H1 (cell line): ENCODE measurements at regions not wholly inside any gene's neighbourhood (a gene's known extent, or its start where the extent isn't known, plus 50 kb on each side); places are given as distances from the start of the nearest gene placed in this dataset.

ENCODE experiments used
- CTCF ChIA-PET: fragments of 300-600 bp; sonication (Branson Sonifier 250); formaldehyde crosslinking; loops from one replicate; lab custom pipeline; 2021; ENCODE audit not compliant: partially characterized antibody; lab: Charles Lee
- POLR2A ChIA-PET: fragments of 300-600 bp; sonication (Branson Sonifier 250); formaldehyde crosslinking; loops from one replicate; lab custom pipeline; 2021; ENCODE audit warnings: inconsistent platforms; ENCODE audit not compliant: partially characterized antibody; lab: Charles Lee
- DNase-seq, 2 experiments: peaks; one replicate each; pipeline versions ENCODE4 v3.0.0 to v3.0.0-alpha.2; 2010 to 2022; ENCODE audit warnings: low spot score in 2 of 2, low read depth in 1 of 2, mixed read lengths in 1 of 2
- FAIRE-seq: peaks from 2 replicates; lab custom pipeline; 2011; peaks lifted over from hg19 to GRCh38; lab: Jason Lieb, UNC
- H2AFZ ChIP-seq: 2 replicates; pipeline ENCODE4 v1.8.1; 2012; ENCODE audit warnings: low read length, inconsistent platforms
- H2AK5ac ChIP-seq: 2 replicates; pipeline ENCODE4 v1.6.1; 2013; ENCODE audit warnings: low read depth, low read length
- H2BK120ac ChIP-seq: replicated peaks from 2 replicates; pipeline ENCODE3; 2013; ENCODE audit warnings: low read depth, low read length, inconsistent platforms
- H2BK12ac ChIP-seq: 2 replicates; pipeline ENCODE4 v1.6.1; 2013; ENCODE audit warnings: low read depth, low read length
- H2BK15ac ChIP-seq: 2 replicates; pipeline ENCODE4 v1.6.1; 2013; ENCODE audit warnings: low read length
- H2BK20ac ChIP-seq: 2 replicates; pipeline ENCODE4 v1.6.1; 2013; ENCODE audit warnings: low read length
- H2BK5ac ChIP-seq: 2 replicates; pipeline ENCODE4 v1.6.1; 2013; ENCODE audit warnings: low read depth, low read length
- H3K14ac ChIP-seq: 2 replicates; pipeline ENCODE4 v1.6.1; 2013; ENCODE audit warnings: inconsistent platforms; ENCODE audit not compliant: insufficient read length
- H3K18ac ChIP-seq: 2 replicates; pipeline ENCODE4 v1.6.1; 2013; ENCODE audit warnings: low read length; ENCODE audit errors: extremely low read depth
- H3K23ac ChIP-seq: 2 replicates; pipeline ENCODE4 v1.6.1; 2013; ENCODE audit warnings: inconsistent platforms; ENCODE audit not compliant: insufficient read length
- H3K23me2 ChIP-seq: 2 replicates; pipeline ENCODE4 v1.6.1; 2013; ENCODE audit warnings: low read depth, low read length
- H3K27ac ChIP-seq: 2 replicates; pipeline ENCODE4 v1.6.1; 2011; ENCODE audit warnings: low read depth, low read length, inconsistent platforms
- H3K27me3 ChIP-seq, 4 experiments: replicated peaks in 1 of 4; 1 replicate in 1 of 4; 2 replicates in 3 of 4; pipeline versions ENCODE4 v1.6.1 to v1.8.1; 2011 to 2013; ENCODE audit warnings: low read length in 3 of 4, mild to moderate bottlenecking in 3 of 4, inconsistent platforms in 2 of 4, mixed read lengths in 2 of 4, moderate library complexity in 1 of 4; ENCODE audit not compliant: control insufficient read depth in 3 of 4, insufficient read depth in 3 of 4; ENCODE audit errors: extremely low read depth in 1 of 4
- H3K36me3 ChIP-seq, 4 experiments: 2 replicates each; pipeline versions ENCODE4 v1.6.1 to v1.8.1; 2011 to 2013; ENCODE audit warnings: mild to moderate bottlenecking in 4 of 4, low read length in 3 of 4, moderate library complexity in 2 of 4, control low read depth in 1 of 4, inconsistent platforms in 1 of 4; ENCODE audit not compliant: insufficient read depth in 4 of 4, control insufficient read depth in 2 of 4
- H3K4ac ChIP-seq: replicated peaks from 2 replicates; pipeline ENCODE3; 2013; ENCODE audit warnings: low read length, low read depth, mixed read lengths, inconsistent platforms; ENCODE audit not compliant: insufficient read length
- H3K4me1 ChIP-seq, 4 experiments: replicated peaks in 1 of 4; 1 replicate in 1 of 4; 2 replicates in 3 of 4; pipeline versions ENCODE4 v1.6.1 to v1.8.1; 2011 to 2013; ENCODE audit warnings: low read length in 3 of 4, inconsistent platforms in 2 of 4, mixed read lengths in 1 of 4; ENCODE audit not compliant: insufficient read depth in 4 of 4, control insufficient read depth in 3 of 4
- H3K4me2 ChIP-seq, 2 experiments: 2 replicates each; pipeline versions ENCODE4 v1.6.1 to v1.8.1; 2011 to 2013; ENCODE audit warnings: low read depth in 2 of 2, low read length in 2 of 2, control low read depth in 1 of 2, inconsistent platforms in 1 of 2, mild to moderate bottlenecking in 1 of 2; ENCODE audit not compliant: insufficient read depth in 1 of 2
- H3K4me3 ChIP-seq, 4 experiments: fragments of 200-600, 300-600 bp in 1 of 4; sonication (generic), shearing (Covaris generic), sonication (Bioruptor Twin) in 1 of 4; 2 replicates each; pipeline versions ENCODE4 v1.5.1 to v1.8.1; 2011 to 2016; ENCODE audit warnings: low read length in 4 of 4, low read depth in 3 of 4, control low read depth in 2 of 4, inconsistent platforms in 2 of 4, mild to moderate bottlenecking in 2 of 4, mixed read lengths in 1 of 4, moderate library complexity in 1 of 4; ENCODE audit not compliant: insufficient read depth in 2 of 4; ENCODE audit errors: extremely low read depth in 1 of 4
- H3K56ac ChIP-seq: replicated peaks from 2 replicates; pipeline ENCODE3; 2013; ENCODE audit warnings: low read depth, mild to moderate bottlenecking, mixed read lengths, low read length, inconsistent platforms; ENCODE audit not compliant: insufficient read length
- H3K79me1 ChIP-seq: 2 replicates; pipeline ENCODE4 v1.6.1; 2013; ENCODE audit warnings: low read depth, low read length, control low read depth
- H3K79me2 ChIP-seq, 2 experiments: 2 replicates each; pipeline versions ENCODE4 v1.6.1 to v1.8.1; 2012 to 2013; ENCODE audit warnings: low read length in 2 of 2, mild to moderate bottlenecking in 2 of 2, inconsistent platforms in 1 of 2; ENCODE audit not compliant: insufficient read depth in 2 of 2, control insufficient read depth in 1 of 2
- H3K9ac ChIP-seq, 4 experiments: replicated peaks in 1 of 4; 1 replicate in 1 of 4; 2 replicates in 3 of 4; pipeline versions ENCODE4 v1.6.1 to v1.8.1; 2011 to 2013; ENCODE audit warnings: low read depth in 3 of 4, low read length in 3 of 4, control low read depth in 2 of 4, mild to moderate bottlenecking in 2 of 4, moderate library complexity in 2 of 4, inconsistent platforms in 1 of 4; ENCODE audit errors: extremely low read depth in 1 of 4
- H3K9me3 ChIP-seq, 2 experiments: 2 replicates each; pipeline versions ENCODE4 v1.6.1 to v1.8.1; 2012 to 2013; ENCODE audit warnings: mild to moderate bottlenecking in 2 of 2, moderate library complexity in 2 of 2, control low read depth in 1 of 2, inconsistent platforms in 1 of 2, low read depth in 1 of 2, low read length in 1 of 2, mixed read lengths in 1 of 2; ENCODE audit not compliant: insufficient read depth in 2 of 2
- H4K20me1 ChIP-seq, 2 experiments: replicated peaks in 1 of 2; 2 replicates each; pipeline versions ENCODE3 to v1.8.1; 2011 to 2013; ENCODE audit warnings: inconsistent platforms in 2 of 2, low read length in 2 of 2, mild to moderate bottlenecking in 1 of 2; ENCODE audit not compliant: insufficient read depth in 2 of 2, control insufficient read depth in 1 of 2
- H4K5ac ChIP-seq: 2 replicates; pipeline ENCODE4 v1.6.1; 2013; ENCODE audit warnings: low read length, low read depth, mixed read lengths, inconsistent platforms; ENCODE audit not compliant: insufficient read length
- H4K8ac ChIP-seq: 2 replicates; pipeline ENCODE4 v1.8.0; 2013; ENCODE audit warnings: mild to moderate bottlenecking, moderate library complexity, low read length, inconsistent platforms; ENCODE audit not compliant: insufficient read depth; ENCODE audit errors: extremely low read depth
- H4K91ac ChIP-seq: replicated peaks from 2 replicates; pipeline ENCODE3; 2013; ENCODE audit warnings: low read length, mixed read lengths, inconsistent platforms; ENCODE audit not compliant: insufficient read length
- CEBPB ChIP-seq: IDR thresholded peaks from 2 replicates; pipeline ENCODE4 v1.6.1; 2012; ENCODE audit warnings: low read depth, low read length
- CTBP2 ChIP-seq: IDR thresholded peaks from 2 replicates; pipeline ENCODE4 v1.7.0; 2011; ENCODE audit warnings: borderline replicate concordance, mild to moderate bottlenecking, moderate library complexity, mixed read lengths, low read length; ENCODE audit not compliant: insufficient read depth, insufficient read length
- CTCF ChIP-seq, 3 experiments: IDR thresholded peaks; 1 replicate in 2 of 3; 2 replicates in 1 of 3; pipeline versions ENCODE4 v1.5.1 to v1.6.1; 2011; ENCODE audit warnings: low read length in 3 of 3, mild to moderate bottlenecking in 3 of 3, inconsistent platforms in 2 of 3, low read depth in 1 of 3, moderate library complexity in 1 of 3; ENCODE audit not compliant: insufficient read depth in 1 of 3; ENCODE audit errors: control extremely low read depth in 1 of 3
- POLR2A ChIP-seq, 2 experiments: IDR thresholded peaks; 1 replicate in 1 of 2; 2 replicates in 1 of 2; pipeline ENCODE4 v1.6.1; 2011; ENCODE audit warnings: low read depth in 2 of 2, low read length in 2 of 2, mild to moderate bottlenecking in 2 of 2; ENCODE audit errors: control extremely low read depth in 1 of 2
- RNF2 ChIP-seq: fragments of 200-900, 300-1000 bp; sonication (generic); IDR thresholded peaks from 2 replicates; pipeline ENCODE4 v1.7.1; 2016; ENCODE audit warnings: borderline replicate concordance, low read depth, mild to moderate bottlenecking, antibody characterized with exemption, low read length; ENCODE audit not compliant: poor library complexity, severe bottlenecking; ENCODE audit errors: missing control alignments
- SAP30 ChIP-seq: fragments of 300-600 bp; sonication (generic); IDR thresholded peaks from 2 replicates; pipeline ENCODE4 v1.7.1; 2012; ENCODE audit warnings: low read length, moderate library complexity, mild to moderate bottlenecking, inconsistent platforms; ENCODE audit not compliant: insufficient read depth, insufficient replicate concordance
- TAF1 ChIP-seq: IDR thresholded peaks from 2 replicates; pipeline ENCODE4 v1.6.1; 2011; ENCODE audit warnings: mild to moderate bottlenecking, low read depth, low read length
- TEAD4 ChIP-seq: IDR thresholded peaks from 2 replicates; pipeline ENCODE4 v1.6.1; 2012; ENCODE audit warnings: low read depth, low read length, inconsistent platforms, mixed read lengths
- WGBS, 2 experiments: shearing (Covaris generic) in 1 of 2; methylation state at CpG; one replicate each; pipeline versions ENCODE4 v1.1.6 to v1.1.7; 2013 to 2015; ENCODE audit warnings: low lambda C conversion rate in 2 of 2, mixed read lengths in 2 of 2, inconsistent platforms in 1 of 2, low coverage in 1 of 2, missing lambda C conversion rate in 1 of 2; ENCODE audit not compliant: insufficient replicate concordance in 2 of 2, insufficient coverage in 1 of 2, insufficient read length in 1 of 2; ENCODE audit errors: extremely low coverage in 1 of 2, missing lambda C conversion rate in 1 of 2; 5-methylcytosine and 5-hydroxymethylcytosine counted together

GRCh38 chr15:98568382-98569017, 79.8 kb upstream of the IGF1R start:
- WGBS, 2 experiments, result 86% methylated on average over 3 of the region's 3 CpGs; no CpG with 5 or more reads in 1 of the 2 experiments
- H2BK120ac ChIP-seq, result no peak overlapping the region
- H3K14ac ChIP-seq, result no peak overlapping the region
- H3K23ac ChIP-seq, result no peak overlapping the region
- no peak overlapping the region for H2BK15ac ChIP-seq
- no peaks in the 10 kb centered on the region for H3K23me2 ChIP-seq
- H2BK5ac ChIP-seq, result no peak overlapping the region
- H3K79me2 ChIP-seq, result no peaks in the 10 kb centered on the region
- no peak overlapping the region for H3K9ac ChIP-seq
- no peak overlapping the region for H3K4me3 ChIP-seq
- POLR2A ChIA-PET, result no interaction called here
- DNase-seq (no peak), FAIRE-seq (no peak)
- no peaks in the 10 kb centered on the region for H3K4me1 ChIP-seq
- H2AK5ac ChIP-seq, result no peak overlapping the region
- CTCF ChIA-PET, result interaction anchor here (0.7 to 2.5 kb wide), 20 partner anchors 9 to 192 kb away, joined by 3 to 18 read pairs (median 4); no protein-coding TSS in a partner anchor
- H2BK12ac ChIP-seq, result no peak overlapping the region
- no peaks in the 10 kb centered on the region for H3K27me3 ChIP-seq
- no peaks in the 10 kb centered on the region for H3K79me1 ChIP-seq
- no peak overlapping the region for H3K4me2 ChIP-seq
- H3K27ac ChIP-seq, result no peak overlapping the region
- no peaks in the 10 kb centered on the region for H3K36me3 ChIP-seq
- H3K9me3 ChIP-seq, result no peaks in the 10 kb centered on the region
- H4K91ac ChIP-seq, result no peak overlapping the region
- H3K4ac ChIP-seq, result no peak overlapping the region
- H2BK20ac ChIP-seq, result no peak overlapping the region
- no peak overlapping the region for H4K8ac ChIP-seq
- no peak overlapping the region for H3K56ac ChIP-seq
- no peak overlapping the region for H2AFZ ChIP-seq
- H4K5ac ChIP-seq, result no peak overlapping the region
- H3K18ac ChIP-seq, result no peak overlapping the region
- H4K20me1 ChIP-seq, result no peaks in the 10 kb centered on the region
- TF ChIP-seq TEAD4, result peak; percentile 77
- peak in 1 of 3 experiments; percentile 17; a peak in 1 of 4 replicates for TF ChIP-seq CTCF (IDR thresholded peaks at IDR 0.05; ENCODE audit: control extremely low read depth in 1 of 3, insufficient read depth in 1 of 3, low read depth in 1 of 3, low read length in 3 of 3)
- TF ChIP-seq TAF1, result no peak
- no peak for TF ChIP-seq CTBP2
- no peak for TF ChIP-seq RNF2
- TF ChIP-seq POLR2A (IDR thresholded peaks at IDR 0.05; ENCODE audit: control extremely low read depth in 1 of 2, low read depth in 2 of 2, low read length in 2 of 2), result no peak
- no peak for TF ChIP-seq SAP30
- no peak for TF ChIP-seq CEBPB
